SW 1271 (cell line): ENCODE measurements at regions not wholly inside any gene's neighbourhood (a gene's known extent, or its start where the extent isn't known, plus 50 kb on each side); places are given as distances from the start of the nearest gene placed in this dataset.

Source experiments
- DNase-seq, 2 experiments: peaks; one replicate each; lab custom pipeline; 2025; lab: John Stamatoyannopoulos, UW

- peak; percentile 83 to 88 for DNase-seq
Observed at GRCh38 chr6:3592371-3592941, 135.6 kb upstream of the SLC22A23 start.

DNA sequence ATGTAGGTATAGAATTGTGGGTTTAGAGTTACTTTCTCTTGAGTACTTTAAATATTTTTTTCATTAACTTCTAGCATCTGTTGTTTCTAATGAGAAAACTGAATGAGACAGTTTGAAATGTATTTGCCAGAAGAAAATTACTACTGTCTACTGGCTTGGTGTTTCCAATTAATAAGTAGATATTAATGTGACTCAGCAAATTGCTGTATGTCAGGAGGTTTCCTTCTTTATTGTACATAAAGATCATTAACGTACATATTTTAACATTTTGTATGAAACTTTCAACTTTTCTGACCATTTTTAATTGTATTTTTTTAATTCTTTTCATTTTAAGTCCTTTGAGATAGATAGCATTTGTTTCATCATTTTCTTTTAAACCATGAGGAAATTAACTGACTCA is 135.1 kb upstream of the SLC22A23 start:
- DNase-seq = no peak

- DNase-seq = no peak
Observed at GRCh38 chr6:3587660-3588059, 130.8 kb upstream of the SLC22A23 start.

GRCh38 chr6:3585320-3585935 is 128.6 kb upstream of the SLC22A23 start:
- DNase-seq = no peak

GRCh38 chr6:3584606-3585005 is 127.8 kb upstream of the SLC22A23 start:
- no peak for DNase-seq

DNA sequence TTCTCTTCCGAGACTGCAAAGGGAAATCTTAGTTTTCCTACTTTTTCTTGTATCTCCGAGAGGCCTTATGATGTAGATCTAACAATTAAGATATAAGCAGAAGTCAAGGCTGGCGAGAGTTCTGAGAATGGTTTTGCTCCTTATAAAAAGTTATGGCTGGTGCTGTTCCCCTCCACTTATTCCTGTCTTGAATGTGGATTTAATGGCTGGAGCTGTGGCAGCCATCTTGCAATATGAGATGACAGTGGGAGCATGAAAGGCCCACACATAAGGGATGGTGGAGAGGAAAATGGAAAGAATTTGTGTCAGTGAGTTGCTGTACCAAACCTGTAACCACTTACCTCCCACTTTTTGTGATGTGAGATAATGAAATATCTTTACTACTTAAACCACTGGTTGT is 124.6 kb upstream of the SLC22A23 start:
- no peak for DNase-seq

GRCh38 chr6:3579652-3580175 is 122.9 kb upstream of the SLC22A23 start:
- DNase-seq = no peak

- DNase-seq = no peak
Observed at GRCh38 chr6:3578981-3579380, 122.1 kb upstream of the SLC22A23 start.

DNA sequence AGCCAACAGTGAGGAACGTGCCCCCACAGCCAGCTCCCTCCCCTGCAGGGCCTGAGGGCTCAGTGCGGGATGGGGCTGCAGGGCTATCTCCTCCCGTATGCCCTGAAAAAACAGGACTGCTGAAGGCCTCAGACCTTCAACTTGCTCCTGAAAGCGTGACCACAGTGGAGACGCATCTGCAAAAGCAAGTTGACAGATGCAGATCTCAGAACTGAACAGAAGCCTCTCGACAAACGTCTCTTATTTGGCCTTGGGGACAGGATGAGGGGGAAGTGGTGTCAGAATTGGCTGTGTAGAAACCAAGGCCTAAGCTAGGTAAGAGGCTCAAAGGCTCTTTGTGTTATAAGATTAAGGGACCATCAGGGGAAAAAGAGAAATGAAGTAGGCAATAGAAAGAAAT is 120.7 kb upstream of the SLC22A23 start:
- DNase-seq = no peak

GRCh38 chr6:3575701-3576100 is 118.9 kb upstream of the SLC22A23 start:
- DNase-seq = no peak

DNA sequence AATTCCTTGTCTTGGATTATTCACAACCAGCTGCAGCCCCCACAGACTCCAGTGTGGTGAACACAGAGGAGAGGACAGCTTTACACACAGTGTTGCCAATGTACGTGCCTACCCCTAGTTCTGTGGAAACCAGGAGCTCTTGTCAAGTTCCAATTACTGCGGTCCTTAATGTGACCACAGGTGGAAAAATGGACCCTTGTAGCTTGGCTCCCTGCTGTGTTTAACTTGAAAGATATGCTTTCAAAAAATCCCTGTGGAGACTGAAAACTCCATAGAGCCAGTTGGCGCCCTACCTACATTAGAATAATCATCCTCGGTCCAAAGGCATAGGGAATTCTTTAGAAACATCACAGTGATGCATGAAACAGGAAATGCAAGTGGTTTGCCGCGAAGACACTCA is 118.3 kb upstream of the SLC22A23 start:
- no peak for DNase-seq

DNA sequence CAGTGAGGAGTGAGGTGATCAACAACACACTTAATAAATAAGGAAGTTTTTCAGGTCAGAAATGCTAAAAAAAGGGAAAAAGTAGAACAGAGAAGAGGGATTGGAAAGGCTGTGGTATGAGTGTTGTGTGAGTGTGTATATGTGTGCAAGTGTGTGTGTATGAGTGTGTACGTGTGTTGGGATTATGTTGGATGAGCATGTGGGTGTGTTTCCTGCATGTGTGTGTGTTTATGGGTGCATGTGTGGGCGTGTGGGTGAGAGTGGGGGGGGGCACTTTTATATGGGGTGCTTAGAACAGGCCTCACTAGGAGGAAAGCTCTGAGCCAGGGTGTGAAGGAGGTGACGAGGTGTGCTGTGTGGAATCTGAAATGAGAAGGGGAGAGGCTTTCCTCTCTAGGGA is 116.8 kb upstream of the SLC22A23 start:
- no peak for DNase-seq

GRCh38 chr6:3571836-3572235 is 115.0 kb upstream of the SLC22A23 start:
- no peak for DNase-seq

GRCh38 chr6:3571250-3571681 is 114.4 kb upstream of the SLC22A23 start:
- no peak for DNase-seq

DNA sequence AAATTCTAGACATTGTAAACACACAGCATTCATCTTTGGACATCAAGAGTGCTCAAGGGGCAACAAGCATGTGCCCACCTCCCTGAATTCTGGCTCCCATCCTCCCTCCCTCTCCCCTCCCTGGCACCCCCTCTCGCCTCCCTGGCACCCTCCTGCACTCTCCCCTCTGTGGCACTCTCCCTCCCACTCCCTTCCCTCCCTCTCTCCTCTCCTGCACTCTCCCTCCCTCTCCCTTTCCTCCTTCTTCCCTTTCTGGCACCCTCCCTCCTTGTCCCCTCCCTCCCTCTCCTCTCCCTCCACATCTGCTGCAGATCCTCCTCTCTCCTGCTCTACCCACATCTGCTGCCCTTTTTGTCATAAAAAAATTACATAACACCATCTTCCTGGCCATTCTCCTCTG is 113.0 kb upstream of the SLC22A23 start:
- DNase-seq = no peak

DNA sequence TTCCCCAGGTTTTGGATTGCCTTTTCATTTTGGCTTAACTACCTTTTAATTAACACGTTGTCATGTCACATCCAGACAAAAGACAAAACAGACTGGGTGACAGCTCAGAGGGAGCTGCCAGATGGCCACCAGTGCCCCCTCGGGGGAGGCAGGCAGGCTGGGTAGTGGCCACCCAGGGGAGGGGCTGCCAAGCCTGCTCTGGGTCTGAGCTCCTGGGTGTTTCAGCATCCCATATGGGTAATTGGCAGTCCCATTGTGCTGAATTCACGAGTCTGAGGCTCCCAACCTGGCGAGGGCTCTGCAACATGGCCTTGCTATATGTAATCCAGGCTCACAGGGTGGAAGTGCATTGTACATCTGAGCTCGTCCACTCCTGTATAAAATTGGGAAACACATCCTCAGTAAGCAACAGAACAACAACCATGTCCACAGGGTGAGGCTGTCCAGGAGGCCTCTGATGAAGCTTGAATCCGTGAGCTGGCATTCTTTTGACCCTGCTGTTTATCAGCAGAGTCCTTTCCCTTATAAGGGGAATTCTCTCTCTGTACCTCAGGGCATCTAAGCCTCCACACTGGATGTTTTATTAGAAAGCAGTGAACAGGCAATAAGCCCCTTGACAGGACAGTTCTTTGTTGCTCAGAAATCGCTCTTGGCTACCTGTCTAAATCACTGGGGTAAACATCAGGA is 111.7 kb upstream of the SLC22A23 start:
- no peak for DNase-seq

DNA sequence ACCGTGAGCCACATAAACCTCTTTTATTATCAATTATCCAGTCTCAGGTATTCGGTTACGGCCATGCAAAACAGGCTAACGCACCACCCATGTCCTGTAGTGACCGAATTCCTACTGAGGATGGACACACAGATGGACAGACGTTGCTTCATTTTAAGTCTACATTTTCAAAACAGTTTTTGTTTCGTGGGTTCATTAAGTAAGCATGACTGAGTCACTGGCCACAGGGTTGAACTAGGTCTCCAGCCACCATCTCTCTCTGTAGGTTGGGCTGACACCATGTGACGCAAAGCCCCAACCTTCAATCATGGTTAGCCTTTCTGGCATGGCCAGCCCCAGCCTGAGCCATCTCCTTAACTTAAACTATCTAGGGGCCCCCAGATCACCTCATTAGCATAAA is 110.0 kb upstream of the SLC22A23 start:
- no peak for DNase-seq

- DNase-seq = no peak
Observed at GRCh38 chr6:3565291-3565690, 108.4 kb upstream of the SLC22A23 start.

GRCh38 chr6:3561725-3562124 is 104.9 kb upstream of the SLC22A23 start:
- peak in 1 of 2 experiments; percentile 16 for DNase-seq

GRCh38 chr6:3560211-3560610 is 103.4 kb upstream of the SLC22A23 start:
- DNase-seq = no peak

DNA sequence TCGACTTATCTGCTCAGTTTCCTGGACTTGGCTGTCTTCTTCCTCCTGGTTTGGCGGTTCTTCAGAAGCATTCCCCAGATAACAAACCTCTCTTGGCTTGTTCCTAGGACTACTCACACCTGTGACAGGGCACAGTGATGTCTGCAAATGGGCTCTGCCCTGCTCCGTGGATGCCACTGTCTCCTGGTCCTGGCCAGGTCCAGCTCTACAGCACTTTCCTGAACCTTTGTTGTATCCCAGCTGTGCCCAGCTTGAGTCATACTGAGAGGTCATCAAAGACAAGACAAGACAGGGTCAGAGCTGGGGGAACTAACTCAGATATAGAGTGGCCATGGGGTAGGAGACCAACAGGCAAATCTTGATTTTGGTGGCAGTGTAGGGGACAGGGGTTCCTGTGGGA is 102.7 kb upstream of the SLC22A23 start:
- no peak for DNase-seq

DNA sequence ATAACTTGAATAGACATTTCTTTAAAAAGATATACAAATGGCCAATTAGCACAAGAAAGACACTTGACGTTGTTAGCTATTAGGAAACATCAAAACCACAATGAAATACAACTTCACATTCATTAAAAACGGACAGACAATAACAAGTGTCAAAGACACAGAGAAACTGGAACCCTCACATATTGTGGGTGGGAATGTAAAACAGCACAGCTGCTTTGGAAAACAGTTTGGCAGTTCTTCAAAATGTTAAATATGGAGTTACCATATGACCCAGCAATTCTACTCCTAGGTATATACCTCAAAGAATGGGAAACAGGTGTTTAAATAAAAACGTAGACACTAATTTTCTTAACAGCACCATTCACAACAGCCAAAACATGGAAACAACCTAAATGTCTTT is 100.5 kb upstream of the SLC22A23 start:
- no peak for DNase-seq

DNA sequence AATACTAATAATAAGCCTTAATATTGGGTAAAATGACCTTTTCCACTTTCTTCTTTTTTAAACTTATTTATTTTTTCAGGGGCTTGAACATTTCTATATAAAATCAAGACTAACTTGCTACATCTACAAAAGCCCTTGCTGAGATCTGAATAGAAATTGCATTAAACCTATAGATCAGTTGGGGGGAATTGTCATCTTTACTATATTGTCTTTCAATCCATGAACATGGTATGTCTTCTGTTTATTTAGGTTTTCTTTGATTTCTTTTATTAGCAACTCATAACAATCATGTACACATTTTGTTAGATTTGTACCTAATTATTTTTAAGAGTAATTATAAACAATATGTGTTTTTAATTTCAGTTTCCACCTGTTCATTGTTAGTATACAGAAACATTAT is 96.4 kb upstream of the SLC22A23 start:
- DNase-seq = no peak
